Astrocyte of the spinal cord (primary cell): ENCODE measurements at regions not wholly inside any gene's neighbourhood (a gene's known extent, or its start where the extent isn't known, plus 50 kb on each side); places are given as distances from the start of the nearest gene placed in this dataset.

Experiments used
- DNase-seq: peaks from one replicate; pipeline ENCODE4 v3.0.0; 2011; ENCODE audit warnings: low read depth, low spot score
- H3K4me3 ChIP-seq: 2 replicates; pipeline ENCODE4 v1.5.1; 2011; ENCODE audit warnings: low read depth, mild to moderate bottlenecking, low read length, moderate library complexity
- CTCF ChIP-seq: IDR thresholded peaks from 2 replicates; pipeline ENCODE4 v1.5.1; 2012; ENCODE audit warnings: low read depth, mild to moderate bottlenecking, low read length, inconsistent platforms
- in situ Hi-C: cut with HindIII; loops from 2 replicates; pipeline ENCODE4 v1.10.0; 2017; ENCODE audit warnings: low sequenced_read_pairs

DNA sequence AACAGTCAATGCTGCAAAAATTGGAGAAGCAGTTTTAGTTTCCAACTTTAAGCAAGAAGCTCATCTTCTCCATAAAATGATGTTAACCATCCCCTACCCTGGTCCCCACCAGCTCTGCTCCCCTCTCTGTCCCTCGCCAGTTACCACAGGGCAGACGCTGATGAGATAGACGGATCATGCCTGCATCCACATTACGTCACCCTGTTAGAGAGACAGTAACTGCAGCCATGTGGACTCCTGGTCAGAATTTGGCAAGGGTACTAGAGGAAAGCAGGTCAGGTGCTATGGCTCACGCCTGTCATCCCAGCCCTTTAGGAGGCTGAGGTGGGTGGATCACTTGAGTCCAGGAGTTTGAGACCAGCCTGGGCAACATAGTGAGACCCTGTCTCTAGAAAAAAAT, 81.9 kb upstream of the FZD8 start:
- DNase-seq, result no peak
- in situ Hi-C loops, result no loop called here
- no peak overlapping the region for H3K4me3 ChIP-seq
- no peak for TF ChIP-seq CTCF

DNA sequence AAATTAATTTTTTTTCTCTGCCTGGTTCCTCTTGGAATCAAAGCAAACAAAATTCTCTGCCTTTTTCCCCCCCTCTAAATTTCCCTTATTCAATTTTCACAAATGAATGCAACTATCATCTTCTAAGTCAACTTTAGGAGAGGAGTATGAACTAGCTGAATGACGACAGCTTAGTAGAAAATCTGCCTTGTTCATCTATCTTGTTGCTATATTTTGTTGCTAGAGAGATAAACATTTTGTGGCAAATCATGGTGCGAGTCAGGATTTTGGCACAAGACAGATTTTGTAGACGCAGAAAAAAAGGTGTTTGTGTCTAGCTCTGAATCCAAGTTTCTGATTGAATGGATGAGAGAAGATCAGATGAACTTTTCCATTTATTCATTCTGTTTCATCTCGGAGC, 81.0 kb upstream of the FZD8 start:
- no peak for DNase-seq
- H3K4me3 ChIP-seq, result no peak overlapping the region
- in situ Hi-C loops, result no loop called here
- no peak for TF ChIP-seq CTCF

GRCh38 chr10:35722636-35723035, 80.5 kb upstream of the FZD8 start:
- no peak for DNase-seq
- TF ChIP-seq CTCF, result no peak
- H3K4me3 ChIP-seq, result no peak overlapping the region
- in situ Hi-C loops, result no loop called here

DNA sequence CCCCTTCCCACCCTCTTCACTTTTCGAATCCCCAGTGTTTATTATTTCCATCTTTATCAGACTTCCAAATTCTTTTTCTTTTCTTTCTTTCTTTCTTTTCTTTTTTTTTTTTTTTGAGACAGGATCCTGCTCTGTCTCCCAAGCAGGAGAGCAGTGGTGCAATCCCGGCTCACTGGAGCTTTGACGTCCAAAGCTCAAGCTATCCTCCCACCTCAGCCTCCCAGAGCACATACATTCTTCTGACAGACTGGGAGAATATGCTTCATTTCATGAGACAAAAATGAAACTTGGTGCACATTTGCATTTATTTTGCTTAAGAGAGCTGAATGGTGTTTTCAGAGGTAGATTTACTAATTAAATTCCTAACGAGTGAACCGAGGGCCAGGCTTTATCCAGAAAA, 80.1 kb upstream of the FZD8 start:
- no peak for DNase-seq
- no peak overlapping the region for H3K4me3 ChIP-seq
- TF ChIP-seq CTCF, result no peak
- in situ Hi-C loops, result no loop called here

GRCh38 chr10:35720366-35720765, 78.3 kb upstream of the FZD8 start:
- TF ChIP-seq CTCF, result no peak
- no peak for DNase-seq
- no peak overlapping the region for H3K4me3 ChIP-seq
- in situ Hi-C loops, result no loop called here

- no peak for DNase-seq
- TF ChIP-seq CTCF, result no peak
- in situ Hi-C loops, result no loop called here
- no peak overlapping the region for H3K4me3 ChIP-seq
Measured at GRCh38 chr10:35716776-35717175, 74.7 kb upstream of the FZD8 start.

- TF ChIP-seq CTCF, result no peak
- DNase-seq, result no peak
- H3K4me3 ChIP-seq, result no peak overlapping the region
- in situ Hi-C loops, result no loop called here
Measured at GRCh38 chr10:35712486-35712885, 70.4 kb upstream of the FZD8 start.
